ENCODE measurements at regions not wholly inside any gene's neighbourhood (a gene's known extent, or its start where the extent isn't known, plus 50 kb on each side); places are given as distances from the start of the nearest gene placed in this dataset.
"Not testable (repeated sequence)": the region's sequence is repeated elsewhere in the genome, so short reads cannot be mapped to it uniquely, and the experiment has no call there.

- Histone ChIP-seq H3K4me2 (ENCODE audit: low read length) (no peak overlapping the region), H3K4me3 (ENCODE audit: low read depth, low read length) (no peak overlapping the region), H3K27me3 (ENCODE audit: control insufficient read depth, insufficient read depth, low read length) (no peaks in the 10 kb centered on the region), H3K79me2 (no peaks in the 10 kb centered on the region), H3K36me3 (ENCODE audit: control insufficient read depth, insufficient read depth, low read length) (no peaks in the 10 kb centered on the region), H3K27ac (no peak overlapping the region), H3K9me3 (ENCODE audit: control insufficient read depth, low read length) (no peaks in the 10 kb centered on the region), H2AFZ (no peak overlapping the region), H3K4me1 (no peaks in the 10 kb centered on the region), H3K9ac (no peak overlapping the region)
- no peak for TF ChIP-seq CTCF (IDR thresholded peaks at IDR 0.05)
Measured at GRCh38 chr15:25572191-25572590, 133.4 kb upstream of the UBE3A start.

- Histone ChIP-seq H3K4me2 (ENCODE audit: low read length) (no peak overlapping the region), H3K4me3 (ENCODE audit: low read depth, low read length) (no peak overlapping the region), H2AFZ (no peak overlapping the region), H3K79me2 (no peaks in the 10 kb centered on the region), H3K4me1 (no peaks in the 10 kb centered on the region), H3K9me3 (ENCODE audit: control insufficient read depth, low read length) (no peaks in the 10 kb centered on the region), H3K27ac (no peak overlapping the region), H3K36me3 (ENCODE audit: control insufficient read depth, insufficient read depth, low read length) (no peaks in the 10 kb centered on the region), H3K27me3 (ENCODE audit: control insufficient read depth, insufficient read depth, low read length) (no peaks in the 10 kb centered on the region), H3K9ac (no peak overlapping the region)
- TF ChIP-seq CTCF (IDR thresholded peaks at IDR 0.05), result no peak
Measured at GRCh38 chr15:25568751-25569150, 129.9 kb upstream of the UBE3A start.

- H3K79me2 ChIP-seq; H3K27ac ChIP-seq; H3K4me3 ChIP-seq (ENCODE audit: low read depth, low read length); H3K9me3 ChIP-seq (ENCODE audit: control insufficient read depth, low read length); H2AFZ ChIP-seq; H3K4me1 ChIP-seq; H3K9ac ChIP-seq; H3K4me2 ChIP-seq (ENCODE audit: low read length); H3K36me3 ChIP-seq (ENCODE audit: control insufficient read depth, insufficient read depth, low read length); H3K27me3 ChIP-seq (ENCODE audit: control insufficient read depth, insufficient read depth, low read length): not testable (repeated sequence)
Measured at GRCh38 chr15:25566545-25566944, 127.7 kb upstream of the UBE3A start.

GRCh38 chr15:25565470-25566264, 126.8 kb upstream of the UBE3A start:
- H3K9ac ChIP-seq, result no peak overlapping the region
- H3K4me3 ChIP-seq (ENCODE audit: low read depth, low read length), result no peak overlapping the region
- H3K27me3 ChIP-seq (ENCODE audit: control insufficient read depth, insufficient read depth, low read length), result no peaks in the 10 kb centered on the region
- H3K79me2 ChIP-seq, result no peaks in the 10 kb centered on the region
- H2AFZ ChIP-seq, result no peak overlapping the region
- no peak overlapping the region for H3K4me2 ChIP-seq (ENCODE audit: low read length)
- H3K4me1 ChIP-seq, result no peaks in the 10 kb centered on the region
- H3K36me3 ChIP-seq (ENCODE audit: control insufficient read depth, insufficient read depth, low read length), result no peaks in the 10 kb centered on the region
- no peak for TF ChIP-seq CTCF (IDR thresholded peaks at IDR 0.05)
- no peak overlapping the region for H3K27ac ChIP-seq
- no peaks in the 10 kb centered on the region for H3K9me3 ChIP-seq (ENCODE audit: control insufficient read depth, low read length)

- no peak overlapping the region for H3K4me3 ChIP-seq (ENCODE audit: low read depth, low read length)
- TF ChIP-seq CTCF (IDR thresholded peaks at IDR 0.05), result no peak
- no peaks in the 10 kb centered on the region for H3K4me1 ChIP-seq
Measured at GRCh38 chr15:25563596-25563995, 124.8 kb upstream of the UBE3A start.

More at GRCh38 chr15:25563596-25563995, 124.8 kb upstream of the UBE3A start:
- H3K4me2 ChIP-seq (ENCODE audit: low read length), result no peak overlapping the region
- no peaks in the 10 kb centered on the region for H3K27me3 ChIP-seq (ENCODE audit: control insufficient read depth, insufficient read depth, low read length)
- H3K27ac ChIP-seq, result no peak overlapping the region
- no peak overlapping the region for H3K9ac ChIP-seq
- no peak overlapping the region for H2AFZ ChIP-seq
- H3K36me3 ChIP-seq (ENCODE audit: control insufficient read depth, insufficient read depth, low read length), result no peaks in the 10 kb centered on the region
- H3K79me2 ChIP-seq, result no peaks in the 10 kb centered on the region
- no peaks in the 10 kb centered on the region for H3K9me3 ChIP-seq (ENCODE audit: control insufficient read depth, low read length)
